ENCODE measurements at regions not wholly inside any gene's neighbourhood (a gene's known extent, or its start where the extent isn't known, plus 50 kb on each side); places are given as distances from the start of the nearest gene placed in this dataset.

- no peak for TF ChIP-seq THAP12 (CRISPR knock-in tag; IDR thresholded peaks at IDR 0.05)
Observed at GRCh38 chr6:115610696-115611095, 450.0 kb downstream of the FRK start (continued).

- CTCF ChIA-PET (ENCODE audit: low intra/inter-chr PET ratio), result no interaction called here
- TF ChIP-seq, protein P1, sequence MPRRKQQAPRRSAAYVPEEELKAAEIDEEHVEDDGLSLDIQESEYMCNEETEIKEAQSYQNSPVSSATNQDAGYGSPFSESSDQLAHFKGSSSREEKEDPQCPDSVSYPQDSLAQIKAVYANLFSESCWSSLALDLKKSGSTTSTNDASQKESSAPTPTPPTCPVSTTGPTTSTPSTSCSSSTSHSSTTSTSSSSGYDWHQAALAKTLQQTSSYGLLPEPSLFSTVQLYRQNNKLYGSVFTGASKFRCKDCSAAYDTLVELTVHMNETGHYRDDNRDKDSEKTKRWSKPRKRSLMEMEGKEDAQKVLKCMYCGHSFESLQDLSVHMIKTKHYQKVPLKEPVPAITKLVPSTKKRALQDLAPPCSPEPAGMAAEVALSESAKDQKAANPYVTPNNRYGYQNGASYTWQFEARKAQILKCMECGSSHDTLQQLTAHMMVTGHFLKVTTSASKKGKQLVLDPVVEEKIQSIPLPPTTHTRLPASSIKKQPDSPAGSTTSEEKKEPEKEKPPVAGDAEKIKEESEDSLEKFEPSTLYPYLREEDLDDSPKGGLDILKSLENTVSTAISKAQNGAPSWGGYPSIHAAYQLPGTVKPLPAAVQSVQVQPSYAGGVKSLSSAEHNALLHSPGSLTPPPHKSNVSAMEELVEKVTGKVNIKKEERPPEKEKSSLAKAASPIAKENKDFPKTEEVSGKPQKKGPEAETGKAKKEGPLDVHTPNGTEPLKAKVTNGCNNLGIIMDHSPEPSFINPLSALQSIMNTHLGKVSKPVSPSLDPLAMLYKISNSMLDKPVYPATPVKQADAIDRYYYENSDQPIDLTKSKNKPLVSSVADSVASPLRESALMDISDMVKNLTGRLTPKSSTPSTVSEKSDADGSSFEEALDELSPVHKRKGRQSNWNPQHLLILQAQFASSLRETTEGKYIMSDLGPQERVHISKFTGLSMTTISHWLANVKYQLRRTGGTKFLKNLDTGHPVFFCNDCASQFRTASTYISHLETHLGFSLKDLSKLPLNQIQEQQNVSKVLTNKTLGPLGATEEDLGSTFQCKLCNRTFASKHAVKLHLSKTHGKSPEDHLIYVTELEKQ (CRISPR knock-in tag; IDR thresholded peaks at IDR 0.05), result no peak
- TF ChIP-seq ZNF431 (CRISPR knock-in tag; IDR thresholded peaks at IDR 0.05) (no peak), DDX20 (tag; IDR thresholded peaks at IDR 0.05; ENCODE audit: low read depth) (no peak), HES1 (IDR thresholded peaks at IDR 0.05; ENCODE audit: low read depth) (no peak), SREBF2 (CRISPR knock-in tag; IDR thresholded peaks at IDR 0.05) (no peak), RB1 (IDR thresholded peaks at IDR 0.05; ENCODE audit: low read depth) (no peak), GATA2 (CRISPR knock-in tag; IDR thresholded peaks at IDR 0.05) (no peak), CSDE1 (IDR thresholded peaks at IDR 0.05) (no peak), PML (IDR thresholded peaks at IDR 0.05; ENCODE audit: low read length) (no peak)
- TF ChIP-seq, protein P2, sequence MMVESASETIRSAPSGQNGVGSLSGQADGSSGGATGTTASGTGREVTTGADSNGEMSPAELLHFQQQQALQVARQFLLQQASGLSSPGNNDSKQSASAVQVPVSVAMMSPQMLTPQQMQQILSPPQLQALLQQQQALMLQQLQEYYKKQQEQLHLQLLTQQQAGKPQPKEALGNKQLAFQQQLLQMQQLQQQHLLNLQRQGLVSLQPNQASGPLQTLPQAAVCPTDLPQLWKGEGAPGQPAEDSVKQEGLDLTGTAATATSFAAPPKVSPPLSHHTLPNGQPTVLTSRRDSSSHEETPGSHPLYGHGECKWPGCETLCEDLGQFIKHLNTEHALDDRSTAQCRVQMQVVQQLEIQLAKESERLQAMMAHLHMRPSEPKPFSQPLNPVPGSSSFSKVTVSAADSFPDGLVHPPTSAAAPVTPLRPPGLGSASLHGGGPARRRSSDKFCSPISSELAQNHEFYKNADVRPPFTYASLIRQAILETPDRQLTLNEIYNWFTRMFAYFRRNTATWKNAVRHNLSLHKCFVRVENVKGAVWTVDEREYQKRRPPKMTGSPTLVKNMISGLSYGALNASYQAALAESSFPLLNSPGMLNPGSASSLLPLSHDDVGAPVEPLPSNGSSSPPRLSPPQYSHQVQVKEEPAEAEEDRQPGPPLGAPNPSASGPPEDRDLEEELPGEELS (CRISPR knock-in tag; IDR thresholded peaks at IDR 0.05; ENCODE audit: borderline replicate concordance), result no peak
- no peak for FAIRE-seq
Observed at GRCh38 chr6:115609111-115609510, 451.6 kb downstream of the FRK start.

More at GRCh38 chr6:115609111-115609510, 451.6 kb downstream of the FRK start:
- 0% methylated on average over 4 of the region's 4 CpGs for WGBS (ENCODE audit: insufficient coverage, low coverage, missing lambda C conversion rate)
- no peak for DNase-seq (ENCODE audit: extremely low read depth in 1 of 4, low spot score in 3 of 4)
- intact Hi-C loops (cut with micrococcal nuclease), result no loop called here
- BruUV-seq (replicated peaks), result no TSS peak
- H3K4me3 ChIP-seq, result no peak overlapping the region
- no peaks in the 10 kb centered on the region for H4K20me1 ChIP-seq (replicated peaks; ENCODE audit: control insufficient read depth, insufficient read depth, low read length)
- ATAC-seq, result no peak
- no peaks in the 10 kb centered on the region for H3K9me1 ChIP-seq (ENCODE audit: control insufficient read depth, insufficient read depth, low read length)
- no peak overlapping the region for H3K4me2 ChIP-seq (ENCODE audit: insufficient read depth, low read length)
- H3K27ac ChIP-seq (ENCODE audit: extremely low read depth, low read depth, low read length), result no peak overlapping the region
- in situ Hi-C loops (cut with MboI), result no loop called here
- H3K79me2 ChIP-seq (ENCODE audit: control insufficient read depth, insufficient read depth, low read length), result no peaks in the 10 kb centered on the region
- H2AFZ ChIP-seq (ENCODE audit: low read depth, low read length), result no peak overlapping the region
- H3K36me3 ChIP-seq (ENCODE audit: control insufficient read depth, insufficient read depth, low read length), result no peaks in the 10 kb centered on the region
- H3K9me3 ChIP-seq (replicated peaks; ENCODE audit: control insufficient read depth, insufficient read depth, low read depth, low read length), result no peaks in the 10 kb centered on the region
- H3K9ac ChIP-seq (ENCODE audit: insufficient read depth in 1 of 2, low read depth in 2 of 2, low read length in 2 of 2), result no peak overlapping the region
- H3K4me1 ChIP-seq (replicated peaks in 1 of 2; ENCODE audit: control insufficient read depth in 2 of 2, insufficient read depth in 2 of 2, low read length in 2 of 2), result no peaks in the 10 kb centered on the region
- no peaks in the 10 kb centered on the region for H3K27me3 ChIP-seq (ENCODE audit: control insufficient read depth in 2 of 2, insufficient read depth in 2 of 2, low read length in 2 of 2)
- POLR2A ChIA-PET, result no interaction called here

Data from K562 (cell line).